NB4 (cell line): ENCODE measurements at regions not wholly inside any gene's neighbourhood (a gene's known extent, or its start where the extent isn't known, plus 50 kb on each side); places are given as distances from the start of the nearest gene placed in this dataset.

Experiments
- DNase-seq: peaks from one replicate; pipeline ENCODE4 v3.0.0; 2010; ENCODE audit warnings: low read depth
- H3K4me3 ChIP-seq: one replicate; pipeline ENCODE4 v1.5.1; 2011; ENCODE audit warnings: mild to moderate bottlenecking, low read depth, low read length, moderate library complexity
- CTCF ChIP-seq: IDR thresholded peaks from one replicate; pipeline ENCODE4 v1.5.1; 2012; ENCODE audit warnings: low read depth, low read length
- MAX ChIP-seq: IDR thresholded peaks from 2 replicates; pipeline ENCODE4 v1.6.1; 2011; ENCODE audit warnings: low read depth, low read length
- MYC ChIP-seq: IDR thresholded peaks from 2 replicates; pipeline ENCODE4 v1.6.1; 2011; ENCODE audit warnings: low read depth, low read length
- POLR2A ChIP-seq: IDR thresholded peaks from 2 replicates; pipeline ENCODE4 v1.6.1; 2011; ENCODE audit warnings: mild to moderate bottlenecking; ENCODE audit not compliant: insufficient read length; ENCODE audit errors: extremely low read depth

- H3K4me3 ChIP-seq, result no peak overlapping the region
- TF ChIP-seq POLR2A, result no peak
- TF ChIP-seq CTCF, result no peak
- no peak for TF ChIP-seq MYC
- TF ChIP-seq MAX, result no peak
- DNase-seq, result no peak
Observed at GRCh38 chr2:238986491-238987351, 138.8 kb downstream of the TWIST2 start.

- TF ChIP-seq MYC, result no peak
- TF ChIP-seq MAX, result no peak
- TF ChIP-seq CTCF, result no peak
- no peak for TF ChIP-seq POLR2A
- no peak overlapping the region for H3K4me3 ChIP-seq
- DNase-seq, result no peak
Observed at GRCh38 chr2:238987352-238987981, 139.6 kb downstream of the TWIST2 start.

GRCh38 chr2:238988105-238988504 lies 140.2 kb downstream of the TWIST2 start:
- no peak overlapping the region for H3K4me3 ChIP-seq
- TF ChIP-seq POLR2A, result no peak
- TF ChIP-seq CTCF, result no peak
- TF ChIP-seq MYC, result no peak
- TF ChIP-seq MAX, result no peak
- DNase-seq, result no peak

- H3K4me3 ChIP-seq, result no peak overlapping the region
- no peak for DNase-seq
- no peak for TF ChIP-seq CTCF
- TF ChIP-seq POLR2A, result no peak
- TF ChIP-seq MYC, result no peak
- no peak for TF ChIP-seq MAX
Observed at GRCh38 chr2:238988752-238989151, 140.9 kb downstream of the TWIST2 start.

- no peak for DNase-seq
- no peak overlapping the region for H3K4me3 ChIP-seq
- TF ChIP-seq POLR2A, result no peak
- TF ChIP-seq MYC, result no peak
- TF ChIP-seq CTCF, result no peak
- TF ChIP-seq MAX, result no peak
Observed at GRCh38 chr2:238989484-238989883, 141.6 kb downstream of the TWIST2 start.
